NCI-H446 (cell line): ENCODE measurements at regions not wholly inside any gene's neighbourhood (a gene's known extent, or its start where the extent isn't known, plus 50 kb on each side); places are given as distances from the start of the nearest gene placed in this dataset.

Source experiments
- DNase-seq, 2 experiments: peaks; one replicate each; lab custom pipeline; 2025; lab: John Stamatoyannopoulos, UW

GRCh38 chr5:144065786-144066185 lies 104.7 kb downstream of the YIPF5 start:
- no peak for DNase-seq

GRCh38 chr5:144072518-144072927 lies 97.9 kb downstream of the YIPF5 start:
- no peak for DNase-seq

GRCh38 chr5:144076521-144077083 lies 93.9 kb downstream of the YIPF5 start:
- no peak for DNase-seq

- DNase-seq = no peak
These were observed 87.3 kb downstream of the YIPF5 start for GRCh38 chr5:144083185-144083584.

GRCh38 chr5:144084971-144085370 lies 85.5 kb downstream of the YIPF5 start:
- no peak for DNase-seq

- DNase-seq = no peak
These were observed 85.1 kb downstream of the YIPF5 start for GRCh38 chr5:144085381-144085780.

GRCh38 chr5:144086295-144086694 lies 84.2 kb downstream of the YIPF5 start:
- no peak for DNase-seq

- DNase-seq = no peak
These were observed 82.9 kb downstream of the YIPF5 start for GRCh38 chr5:144087576-144087975.

- no peak for DNase-seq
These were observed 82.0 kb downstream of the YIPF5 start for GRCh38 chr5:144088206-144089064.

GRCh38 chr5:144089401-144090021 lies 80.9 kb downstream of the YIPF5 start:
- no peak for DNase-seq

GRCh38 chr5:144092508-144092907 lies 78.0 kb downstream of the YIPF5 start:
- no peak for DNase-seq

GRCh38 chr5:144093400-144093799 lies 77.1 kb downstream of the YIPF5 start:
- DNase-seq = no peak

GRCh38 chr5:144093868-144094267 lies 76.6 kb downstream of the YIPF5 start:
- no peak for DNase-seq

- DNase-seq = no peak
These were observed 69.8 kb downstream of the YIPF5 start for GRCh38 chr5:144100702-144101101.

- no peak for DNase-seq
These were observed 68.8 kb downstream of the YIPF5 start for GRCh38 chr5:144101616-144102015.

- no peak for DNase-seq
These were observed 68.1 kb downstream of the YIPF5 start for GRCh38 chr5:144102361-144102760.

- DNase-seq = no peak
These were observed 67.5 kb downstream of the YIPF5 start for GRCh38 chr5:144102979-144103378.

- DNase-seq = no peak
These were observed 66.6 kb downstream of the YIPF5 start for GRCh38 chr5:144103611-144104485.

- DNase-seq = peak in 1 of 2 experiments; percentile 36
These were observed 65.1 kb downstream of the YIPF5 start for GRCh38 chr5:144105371-144105770.

GRCh38 chr5:144108131-144108530 lies 62.3 kb downstream of the YIPF5 start:
- DNase-seq = no peak
